ES-I3 (cell line): ENCODE measurements at regions not wholly inside any gene's neighbourhood (a gene's known extent, or its start where the extent isn't known, plus 50 kb on each side); places are given as distances from the start of the nearest gene placed in this dataset.
"Not testable (repeated sequence)": the region's sequence is repeated elsewhere in the genome, so short reads cannot be mapped to it uniquely, and the experiment has no call there.

ENCODE experiments used
- H3K36me3 ChIP-seq: 2 replicates; pipeline ENCODE4 v1.6.1; 2013; ENCODE audit warnings: mild to moderate bottlenecking, low read length, control low read depth, moderate library complexity; ENCODE audit not compliant: insufficient read depth
- H3K4me1 ChIP-seq: 2 replicates; pipeline ENCODE4 v1.6.1; 2013; ENCODE audit warnings: mild to moderate bottlenecking, control low read depth, low read length; ENCODE audit not compliant: insufficient read depth
- H3K9ac ChIP-seq: 2 replicates; pipeline ENCODE4 v1.6.1; 2013; ENCODE audit warnings: low read depth, mild to moderate bottlenecking, low read length, moderate library complexity
- H3K9me3 ChIP-seq: 2 replicates; pipeline ENCODE4 v1.6.1; 2013; ENCODE audit warnings: mild to moderate bottlenecking, low read length, moderate library complexity; ENCODE audit not compliant: control insufficient read depth, insufficient read depth

- H3K9me3 ChIP-seq, H3K36me3 ChIP-seq, H3K4me1 ChIP-seq, H3K9ac ChIP-seq: not testable (repeated sequence)
Measured at GRCh38 chr13:54737211-54737610, 1708.6 kb downstream of the OLFM4 start.

- Histone ChIP-seq H3K4me1 (no peaks in the 10 kb centered on the region), H3K9me3 (no peaks in the 10 kb centered on the region), H3K36me3 (no peaks in the 10 kb centered on the region), H3K9ac (no peak overlapping the region)
Measured at GRCh38 chr13:54742984-54743383, 1714.4 kb downstream of the OLFM4 start.

GRCh38 chr13:54744747-54745146 lies 1716.1 kb downstream of the OLFM4 start:
- Histone ChIP-seq H3K4me1 (no peaks in the 10 kb centered on the region), H3K9me3 (no peaks in the 10 kb centered on the region), H3K9ac (no peak overlapping the region), H3K36me3 (no peaks in the 10 kb centered on the region)

- H3K9ac ChIP-seq = no peak overlapping the region
- H3K36me3 ChIP-seq = no peaks in the 10 kb centered on the region
- no peaks in the 10 kb centered on the region for H3K9me3 ChIP-seq
- no peaks in the 10 kb centered on the region for H3K4me1 ChIP-seq
Measured at GRCh38 chr13:54750521-54750920, 1721.9 kb downstream of the OLFM4 start.

DNA sequence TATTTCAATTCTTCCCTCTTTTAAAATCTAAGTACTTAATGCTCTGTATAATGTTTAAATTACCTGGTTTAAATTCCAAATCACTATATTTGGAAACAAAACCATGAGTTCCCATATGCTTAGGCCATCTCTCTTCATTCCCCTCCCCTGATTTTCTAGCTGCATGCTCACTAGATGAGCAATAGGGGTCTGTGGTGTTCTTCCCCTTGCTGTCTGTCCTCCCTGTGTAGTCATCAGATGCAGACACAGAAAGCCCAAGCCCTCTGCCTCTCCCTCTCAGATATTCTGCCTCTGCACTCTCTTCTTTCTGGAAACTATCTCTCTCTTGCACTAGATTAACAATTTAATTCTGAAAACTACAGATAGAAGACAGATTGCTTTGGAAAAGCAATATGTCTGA lies 1730.2 kb downstream of the OLFM4 start:
- no peaks in the 10 kb centered on the region for H3K4me1 ChIP-seq
- no peaks in the 10 kb centered on the region for H3K36me3 ChIP-seq
- H3K9ac ChIP-seq = no peak overlapping the region
- no peaks in the 10 kb centered on the region for H3K9me3 ChIP-seq

DNA sequence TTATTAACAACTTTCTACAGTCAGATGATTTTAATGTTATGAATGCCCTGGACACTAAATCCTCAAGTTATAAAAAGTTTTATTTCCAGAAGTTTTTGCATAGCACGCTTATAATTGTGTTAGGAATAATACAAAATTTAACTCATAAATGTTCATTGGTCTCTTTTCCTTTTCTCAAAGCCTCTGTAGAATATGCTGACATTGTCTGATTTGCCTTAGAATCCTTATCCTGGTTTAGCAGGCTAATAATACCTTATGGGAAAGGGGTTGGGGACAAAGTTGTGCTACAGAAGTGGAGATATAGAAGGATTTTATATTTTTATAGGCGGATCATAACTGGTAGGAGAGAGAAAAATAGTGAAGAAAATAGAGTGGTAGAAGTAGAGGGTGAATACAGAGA lies 1739.6 kb downstream of the OLFM4 start:
- H3K9me3 ChIP-seq = no peaks in the 10 kb centered on the region
- no peak overlapping the region for H3K9ac ChIP-seq
- no peaks in the 10 kb centered on the region for H3K4me1 ChIP-seq
- no peaks in the 10 kb centered on the region for H3K36me3 ChIP-seq

- Histone ChIP-seq H3K9me3 (no peaks in the 10 kb centered on the region), H3K9ac (no peak overlapping the region), H3K36me3 (no peaks in the 10 kb centered on the region), H3K4me1 (no peaks in the 10 kb centered on the region)
Measured at GRCh38 chr13:54775501-54776191, 1747.0 kb downstream of the OLFM4 start.

DNA sequence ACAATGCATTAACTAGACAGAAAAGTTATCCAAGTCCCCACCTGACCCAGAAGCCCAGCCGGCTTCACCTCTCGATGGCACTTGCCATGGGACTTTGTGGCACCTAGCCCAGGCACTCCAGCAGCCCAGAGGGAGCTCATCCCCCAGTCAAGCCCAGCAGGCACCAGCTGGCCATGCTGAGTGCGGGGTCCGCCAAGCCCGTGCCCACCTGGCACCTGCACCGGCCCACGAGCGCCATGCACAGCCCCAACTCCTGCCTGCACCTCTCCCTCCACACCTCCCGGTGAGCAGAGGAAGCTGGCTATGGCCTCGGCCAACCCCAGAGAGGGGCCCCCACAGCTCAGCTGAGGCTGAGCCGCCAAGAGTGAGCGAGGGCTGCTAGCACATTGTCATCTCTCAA lies 1759.1 kb downstream of the OLFM4 start:
- Histone ChIP-seq H3K4me1 (no peaks in the 10 kb centered on the region), H3K36me3 (no peaks in the 10 kb centered on the region), H3K9ac (no peak overlapping the region), H3K9me3 (no peaks in the 10 kb centered on the region; the same call in 1 of the 2 replicates)

- no peaks in the 10 kb centered on the region for H3K36me3 ChIP-seq
- no peaks in the 10 kb centered on the region for H3K9me3 ChIP-seq
- H3K9ac ChIP-seq = no peak overlapping the region
- H3K4me1 ChIP-seq = peaks cover 5% of the 10 kb centered on the region; the same call in 1 of the 2 replicates
Measured at GRCh38 chr13:54799621-54800226, 1771.1 kb downstream of the OLFM4 start.

DNA sequence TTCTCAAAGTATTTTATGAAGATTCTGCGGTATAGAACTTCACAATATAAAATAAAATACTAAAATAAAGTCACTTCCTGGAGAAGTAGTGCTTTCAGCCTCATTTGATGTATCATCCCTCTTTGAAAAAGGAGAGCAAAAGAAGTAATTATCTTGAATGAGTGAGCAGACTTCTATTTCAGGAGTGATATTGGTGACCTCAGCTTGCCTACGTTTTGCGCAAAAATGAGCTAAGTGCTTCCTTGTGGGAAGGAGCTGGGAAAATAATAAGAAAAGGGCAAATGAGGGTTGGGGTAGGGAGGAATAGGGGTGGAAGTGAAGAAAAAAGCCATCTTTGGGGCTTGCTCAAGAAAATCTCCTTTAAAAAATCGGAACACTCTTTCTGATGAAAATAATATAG lies 1773.6 kb downstream of the OLFM4 start:
- H3K36me3 ChIP-seq = no peaks in the 10 kb centered on the region
- H3K4me1 ChIP-seq = peaks cover 5% of the 10 kb centered on the region; the same call in 1 of the 2 replicates
- no peak overlapping the region for H3K9ac ChIP-seq
- no peaks in the 10 kb centered on the region for H3K9me3 ChIP-seq

DNA sequence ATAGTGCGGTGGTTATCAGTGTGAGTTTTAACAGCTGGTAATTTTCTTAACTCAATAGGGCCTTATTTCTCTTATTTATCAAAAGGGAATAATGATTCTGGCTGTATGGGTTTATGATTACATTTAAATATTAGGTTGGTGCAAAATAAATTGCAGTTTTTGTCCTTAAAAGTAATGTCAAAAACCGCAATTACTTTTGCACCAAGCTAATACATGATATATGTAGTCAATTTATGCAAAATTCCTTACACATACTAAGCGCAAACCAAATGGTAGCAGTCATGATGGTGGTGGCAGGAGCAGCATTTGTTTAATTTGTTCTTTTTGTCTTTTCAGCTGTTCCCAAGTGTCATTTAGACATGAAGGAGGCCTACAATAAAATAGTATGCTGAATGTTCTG lies 1777.1 kb downstream of the OLFM4 start:
- peaks cover 5% of the 10 kb centered on the region; the same call in 1 of the 2 replicates for H3K4me1 ChIP-seq
- no peaks in the 10 kb centered on the region for H3K9me3 ChIP-seq
- no peak overlapping the region for H3K9ac ChIP-seq
- no peaks in the 10 kb centered on the region for H3K36me3 ChIP-seq

DNA sequence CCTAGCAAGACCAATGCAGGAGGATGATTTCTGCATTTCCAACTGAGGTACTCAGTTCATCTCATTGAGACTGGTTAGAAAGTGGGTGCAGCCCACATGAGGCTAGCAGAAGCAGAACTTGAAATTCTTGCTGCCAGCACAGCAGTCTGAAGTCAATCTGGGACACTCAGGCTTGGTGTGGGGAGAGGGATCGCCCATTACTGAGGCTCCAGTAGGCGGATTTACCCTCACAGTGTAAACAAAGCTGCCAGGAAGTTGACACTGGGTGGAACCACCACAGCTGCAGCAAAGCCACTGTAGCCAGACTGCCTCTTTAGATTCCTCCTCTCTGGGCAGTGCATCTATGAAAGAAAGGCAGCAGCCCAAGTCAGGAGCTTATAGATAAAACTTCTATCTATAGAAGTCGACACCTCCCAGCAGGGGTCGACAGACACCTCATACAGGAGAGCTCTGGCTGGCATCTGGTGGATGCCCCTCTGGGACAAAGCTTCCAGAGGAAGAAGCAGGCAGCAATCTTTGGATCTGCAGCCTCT lies 1793.4 kb downstream of the OLFM4 start:
- H3K36me3 ChIP-seq = not testable (repeated sequence)

GRCh38 chr13:54829391-54830068 lies 1800.9 kb downstream of the OLFM4 start:
- H3K4me1 ChIP-seq, H3K9me3 ChIP-seq, H3K36me3 ChIP-seq, H3K9ac ChIP-seq: not testable (repeated sequence)

More for the DNA sequence above, 1793.4 kb downstream of the OLFM4 start:
- H3K9me3 ChIP-seq, H3K9ac ChIP-seq, H3K4me1 ChIP-seq: not testable (repeated sequence)

GRCh38 chr13:54836273-54836672 lies 1807.7 kb downstream of the OLFM4 start:
- Histone ChIP-seq H3K4me1 (no peaks in the 10 kb centered on the region; the same call in 1 of the 2 replicates), H3K36me3 (no peaks in the 10 kb centered on the region)

GRCh38 chr13:54841682-54842081 lies 1813.1 kb downstream of the OLFM4 start:
- Histone ChIP-seq H3K36me3 (no peaks in the 10 kb centered on the region), H3K9me3 (no peaks in the 10 kb centered on the region), H3K9ac (no peak overlapping the region), H3K4me1 (no peaks in the 10 kb centered on the region)

More at GRCh38 chr13:54836273-54836672, 1807.7 kb downstream of the OLFM4 start:
- Histone ChIP-seq H3K9ac (no peak overlapping the region), H3K9me3 (no peaks in the 10 kb centered on the region; the same call in 1 of the 2 replicates)
